H1 (cell line): ENCODE measurements at regions not wholly inside any gene's neighbourhood (a gene's known extent, or its start where the extent isn't known, plus 50 kb on each side); places are given as distances from the start of the nearest gene placed in this dataset.

ENCODE experiments used
- CTCF ChIA-PET: fragments of 300-600 bp; sonication (Branson Sonifier 250); formaldehyde crosslinking; loops from one replicate; lab custom pipeline; 2021; ENCODE audit not compliant: partially characterized antibody; lab: Charles Lee
- POLR2A ChIA-PET: fragments of 300-600 bp; sonication (Branson Sonifier 250); formaldehyde crosslinking; loops from one replicate; lab custom pipeline; 2021; ENCODE audit warnings: inconsistent platforms; ENCODE audit not compliant: partially characterized antibody; lab: Charles Lee
- DNase-seq, 2 experiments: peaks; one replicate each; pipeline versions ENCODE4 v3.0.0 to v3.0.0-alpha.2; 2010 to 2022; ENCODE audit warnings: low spot score in 2 of 2, low read depth in 1 of 2, mixed read lengths in 1 of 2
- FAIRE-seq: peaks from 2 replicates; lab custom pipeline; 2011; peaks lifted over from hg19 to GRCh38; lab: Jason Lieb, UNC
- H2AFZ ChIP-seq: 2 replicates; pipeline ENCODE4 v1.8.1; 2012; ENCODE audit warnings: low read length, inconsistent platforms
- H2AK5ac ChIP-seq: 2 replicates; pipeline ENCODE4 v1.6.1; 2013; ENCODE audit warnings: low read depth, low read length
- H2BK120ac ChIP-seq: replicated peaks from 2 replicates; pipeline ENCODE3; 2013; ENCODE audit warnings: low read depth, low read length, inconsistent platforms
- H2BK12ac ChIP-seq: 2 replicates; pipeline ENCODE4 v1.6.1; 2013; ENCODE audit warnings: low read depth, low read length
- H2BK15ac ChIP-seq: 2 replicates; pipeline ENCODE4 v1.6.1; 2013; ENCODE audit warnings: low read length
- H2BK20ac ChIP-seq: 2 replicates; pipeline ENCODE4 v1.6.1; 2013; ENCODE audit warnings: low read length
- H2BK5ac ChIP-seq: 2 replicates; pipeline ENCODE4 v1.6.1; 2013; ENCODE audit warnings: low read depth, low read length
- H3K14ac ChIP-seq: 2 replicates; pipeline ENCODE4 v1.6.1; 2013; ENCODE audit warnings: inconsistent platforms; ENCODE audit not compliant: insufficient read length
- H3K18ac ChIP-seq: 2 replicates; pipeline ENCODE4 v1.6.1; 2013; ENCODE audit warnings: low read length; ENCODE audit errors: extremely low read depth
- H3K23ac ChIP-seq: 2 replicates; pipeline ENCODE4 v1.6.1; 2013; ENCODE audit warnings: inconsistent platforms; ENCODE audit not compliant: insufficient read length
- H3K23me2 ChIP-seq: 2 replicates; pipeline ENCODE4 v1.6.1; 2013; ENCODE audit warnings: low read depth, low read length
- H3K27ac ChIP-seq: 2 replicates; pipeline ENCODE4 v1.6.1; 2011; ENCODE audit warnings: low read depth, low read length, inconsistent platforms
- H3K27me3 ChIP-seq, 4 experiments: replicated peaks in 1 of 4; 1 replicate in 1 of 4; 2 replicates in 3 of 4; pipeline versions ENCODE4 v1.6.1 to v1.8.1; 2011 to 2013; ENCODE audit warnings: low read length in 3 of 4, mild to moderate bottlenecking in 3 of 4, inconsistent platforms in 2 of 4, mixed read lengths in 2 of 4, moderate library complexity in 1 of 4; ENCODE audit not compliant: control insufficient read depth in 3 of 4, insufficient read depth in 3 of 4; ENCODE audit errors: extremely low read depth in 1 of 4
- H3K36me3 ChIP-seq, 4 experiments: 2 replicates each; pipeline versions ENCODE4 v1.6.1 to v1.8.1; 2011 to 2013; ENCODE audit warnings: mild to moderate bottlenecking in 4 of 4, low read length in 3 of 4, moderate library complexity in 2 of 4, control low read depth in 1 of 4, inconsistent platforms in 1 of 4; ENCODE audit not compliant: insufficient read depth in 4 of 4, control insufficient read depth in 2 of 4
- H3K4ac ChIP-seq: replicated peaks from 2 replicates; pipeline ENCODE3; 2013; ENCODE audit warnings: low read length, low read depth, mixed read lengths, inconsistent platforms; ENCODE audit not compliant: insufficient read length
- H3K4me1 ChIP-seq, 4 experiments: replicated peaks in 1 of 4; 1 replicate in 1 of 4; 2 replicates in 3 of 4; pipeline versions ENCODE4 v1.6.1 to v1.8.1; 2011 to 2013; ENCODE audit warnings: low read length in 3 of 4, inconsistent platforms in 2 of 4, mixed read lengths in 1 of 4; ENCODE audit not compliant: insufficient read depth in 4 of 4, control insufficient read depth in 3 of 4
- H3K4me2 ChIP-seq, 2 experiments: 2 replicates each; pipeline versions ENCODE4 v1.6.1 to v1.8.1; 2011 to 2013; ENCODE audit warnings: low read depth in 2 of 2, low read length in 2 of 2, control low read depth in 1 of 2, inconsistent platforms in 1 of 2, mild to moderate bottlenecking in 1 of 2; ENCODE audit not compliant: insufficient read depth in 1 of 2
- H3K4me3 ChIP-seq, 4 experiments: fragments of 200-600, 300-600 bp in 1 of 4; sonication (generic), shearing (Covaris generic), sonication (Bioruptor Twin) in 1 of 4; 2 replicates each; pipeline versions ENCODE4 v1.5.1 to v1.8.1; 2011 to 2016; ENCODE audit warnings: low read length in 4 of 4, low read depth in 3 of 4, control low read depth in 2 of 4, inconsistent platforms in 2 of 4, mild to moderate bottlenecking in 2 of 4, mixed read lengths in 1 of 4, moderate library complexity in 1 of 4; ENCODE audit not compliant: insufficient read depth in 2 of 4; ENCODE audit errors: extremely low read depth in 1 of 4
- H3K56ac ChIP-seq: replicated peaks from 2 replicates; pipeline ENCODE3; 2013; ENCODE audit warnings: low read depth, mild to moderate bottlenecking, mixed read lengths, low read length, inconsistent platforms; ENCODE audit not compliant: insufficient read length
- H3K79me1 ChIP-seq: 2 replicates; pipeline ENCODE4 v1.6.1; 2013; ENCODE audit warnings: low read depth, low read length, control low read depth
- H3K79me2 ChIP-seq, 2 experiments: 2 replicates each; pipeline versions ENCODE4 v1.6.1 to v1.8.1; 2012 to 2013; ENCODE audit warnings: low read length in 2 of 2, mild to moderate bottlenecking in 2 of 2, inconsistent platforms in 1 of 2; ENCODE audit not compliant: insufficient read depth in 2 of 2, control insufficient read depth in 1 of 2
- H3K9ac ChIP-seq, 4 experiments: replicated peaks in 1 of 4; 1 replicate in 1 of 4; 2 replicates in 3 of 4; pipeline versions ENCODE4 v1.6.1 to v1.8.1; 2011 to 2013; ENCODE audit warnings: low read depth in 3 of 4, low read length in 3 of 4, control low read depth in 2 of 4, mild to moderate bottlenecking in 2 of 4, moderate library complexity in 2 of 4, inconsistent platforms in 1 of 4; ENCODE audit errors: extremely low read depth in 1 of 4
- H3K9me3 ChIP-seq, 2 experiments: 2 replicates each; pipeline versions ENCODE4 v1.6.1 to v1.8.1; 2012 to 2013; ENCODE audit warnings: mild to moderate bottlenecking in 2 of 2, moderate library complexity in 2 of 2, control low read depth in 1 of 2, inconsistent platforms in 1 of 2, low read depth in 1 of 2, low read length in 1 of 2, mixed read lengths in 1 of 2; ENCODE audit not compliant: insufficient read depth in 2 of 2
- H4K20me1 ChIP-seq, 2 experiments: replicated peaks in 1 of 2; 2 replicates each; pipeline versions ENCODE3 to v1.8.1; 2011 to 2013; ENCODE audit warnings: inconsistent platforms in 2 of 2, low read length in 2 of 2, mild to moderate bottlenecking in 1 of 2; ENCODE audit not compliant: insufficient read depth in 2 of 2, control insufficient read depth in 1 of 2
- H4K5ac ChIP-seq: 2 replicates; pipeline ENCODE4 v1.6.1; 2013; ENCODE audit warnings: low read length, low read depth, mixed read lengths, inconsistent platforms; ENCODE audit not compliant: insufficient read length
- H4K8ac ChIP-seq: 2 replicates; pipeline ENCODE4 v1.8.0; 2013; ENCODE audit warnings: mild to moderate bottlenecking, moderate library complexity, low read length, inconsistent platforms; ENCODE audit not compliant: insufficient read depth; ENCODE audit errors: extremely low read depth
- H4K91ac ChIP-seq: replicated peaks from 2 replicates; pipeline ENCODE3; 2013; ENCODE audit warnings: low read length, mixed read lengths, inconsistent platforms; ENCODE audit not compliant: insufficient read length
- CHD1 ChIP-seq: IDR thresholded peaks from 2 replicates; pipeline ENCODE4 v1.6.1; 2012; ENCODE audit warnings: low read depth, low read length, improper control_type of control experiment
- JUND ChIP-seq: IDR thresholded peaks from 2 replicates; pipeline ENCODE4 v1.6.1; 2011; ENCODE audit warnings: mild to moderate bottlenecking, improper control_type of control experiment, low read length
- NRF1 ChIP-seq: IDR thresholded peaks from 2 replicates; pipeline ENCODE4 v1.6.1; 2011; ENCODE audit warnings: mild to moderate bottlenecking, low read depth, low read length, improper control_type of control experiment
- RFX5 ChIP-seq: IDR thresholded peaks from 2 replicates; pipeline ENCODE4 v1.6.1; 2011; ENCODE audit warnings: low read depth, low read length, improper control_type of control experiment, borderline replicate concordance
- RXRA ChIP-seq: IDR thresholded peaks from 2 replicates; pipeline ENCODE4 v1.6.1; 2011; ENCODE audit warnings: low read depth, mild to moderate bottlenecking, low read length, moderate library complexity; ENCODE audit not compliant: insufficient read depth
- SIN3A ChIP-seq, 2 experiments: IDR thresholded peaks in 1 of 2; conservative IDR thresholded peaks in 1 of 2; 2 replicates each; pipeline ENCODE4 v1.6.1; 2011 to 2012; ENCODE audit warnings: low read length in 2 of 2, improper control_type of control experiment in 1 of 2, low read depth in 1 of 2, mild to moderate bottlenecking in 1 of 2
- SUZ12 ChIP-seq: fragments of 200-600 bp; sonication (generic); IDR thresholded peaks from 2 replicates; pipeline ENCODE4 v1.6.1; 2012; ENCODE audit warnings: mild to moderate bottlenecking, inconsistent platforms, low read length, moderate library complexity, mixed read lengths
- TCF12 ChIP-seq: IDR thresholded peaks from 2 replicates; pipeline ENCODE4 v1.6.1; 2011; ENCODE audit warnings: low read depth, mild to moderate bottlenecking, low read length
- WGBS, 2 experiments: shearing (Covaris generic) in 1 of 2; methylation state at CpG; one replicate each; pipeline versions ENCODE4 v1.1.6 to v1.1.7; 2013 to 2015; ENCODE audit warnings: low lambda C conversion rate in 2 of 2, mixed read lengths in 2 of 2, inconsistent platforms in 1 of 2, low coverage in 1 of 2, missing lambda C conversion rate in 1 of 2; ENCODE audit not compliant: insufficient replicate concordance in 2 of 2, insufficient coverage in 1 of 2, insufficient read length in 1 of 2; ENCODE audit errors: extremely low coverage in 1 of 2, missing lambda C conversion rate in 1 of 2; 5-methylcytosine and 5-hydroxymethylcytosine counted together

DNA sequence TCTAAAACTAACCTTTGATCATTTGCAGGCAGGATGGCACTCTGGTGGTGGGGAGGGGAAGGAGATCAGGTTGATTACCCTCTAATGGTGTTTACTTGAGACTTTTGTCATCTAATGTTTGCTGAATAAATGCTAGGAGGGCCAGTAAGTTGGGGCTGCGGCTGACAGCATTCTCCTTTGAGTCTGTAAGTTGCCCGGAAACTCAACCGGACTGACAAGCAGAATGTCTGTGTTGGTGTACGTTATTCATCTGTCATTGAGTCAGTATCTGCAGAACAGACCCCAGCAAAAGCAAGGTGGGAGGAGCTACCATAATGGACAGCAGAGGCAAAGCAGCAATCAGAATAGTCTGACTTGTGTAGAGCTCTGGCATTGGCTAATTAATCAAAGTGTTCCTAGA, 1210.6 kb upstream of the PABPC4L start:
- Histone ChIP-seq H3K27me3 (peaks cover 0 to 1% (median 0%) of the 10 kb centered on the region in 4 experiments; a peak in 1 of 7 replicates), H3K4me1 (no peaks in the 10 kb centered on the region), H4K91ac (no peak overlapping the region), H3K79me2 (no peaks in the 10 kb centered on the region), H3K4me2 (no peak overlapping the region), H2BK20ac (no peak overlapping the region), H3K4me3 (no peak overlapping the region), H3K79me1 (no peaks in the 10 kb centered on the region), H4K8ac (no peak overlapping the region), H4K20me1 (no peaks in the 10 kb centered on the region), H3K23ac (no peak overlapping the region), H2BK12ac (no peak overlapping the region), H3K36me3 (no peaks in the 10 kb centered on the region), H3K14ac (no peak overlapping the region), H3K4ac (no peak overlapping the region), H3K23me2 (no peaks in the 10 kb centered on the region; the same call in 1 of the 2 replicates), H2AFZ (no peak overlapping the region), H2BK15ac (no peak overlapping the region), H4K5ac (no peak overlapping the region), H3K9ac (no peak overlapping the region), H3K9me3 (no peaks in the 10 kb centered on the region), H2AK5ac (no peak overlapping the region), H3K18ac (no peak overlapping the region), H2BK5ac (no peak overlapping the region), H2BK120ac (no peak overlapping the region), H3K27ac (no peak overlapping the region), H3K56ac (no peak overlapping the region)
- WGBS, 2 experiments, result 91% methylated on average over 4 of the region's 4 CpGs; no CpG with 5 or more reads in 1 of the 2 experiments
- no peak for DNase-seq
- ChIA-PET CTCF (interaction anchor here (0.6 to 1.7 kb wide), 2 partner anchors 40 to 1452 kb away, joined by 3 to 4 read pairs; no protein-coding TSS in a partner anchor), POLR2A (no interaction called here)
- FAIRE-seq, result no peak
- TF ChIP-seq JUND (no peak), RFX5 (no peak), SIN3A (conservative IDR thresholded peaks at IDR 0.05 in 1 of 2, IDR thresholded peaks at IDR 0.05 in 1 of 2; ENCODE audit: low read depth in 1 of 2, low read length in 2 of 2) (no peak), NRF1 (no peak), TCF12 (no peak), CHD1 (no peak), SUZ12 (no peak), RXRA (no peak)
